HEK293 (cell line): ENCODE measurements at regions not wholly inside any gene's neighbourhood (a gene's known extent, or its start where the extent isn't known, plus 50 kb on each side); places are given as distances from the start of the nearest gene placed in this dataset.

Source experiments
- CTCF ChIA-PET: fragments of 350-600 bp; formaldehyde crosslinking; extraction: SDS; loops from one replicate; lab custom pipeline; 2021; ENCODE audit warnings: antibody characterized with exemption; lab: Yijun Ruan, JAX
- POLR2A ChIA-PET: fragments of 300-600 bp; formaldehyde crosslinking; extraction: SDS; loops from one replicate; lab custom pipeline; 2020; ENCODE audit warnings: antibody characterized with exemption, inconsistent platforms; lab: Yijun Ruan, JAX
- H3K27ac ChIP-seq: fragments of 200-500 bp; sonication (Bioruptor generic); 2 replicates; pipeline ENCODE4 v1.5.1; 2014; ENCODE audit warnings: low read depth, low read length, control low read depth, inconsistent platforms; ENCODE audit errors: extremely low read depth
- H3K36me3 ChIP-seq, 2 experiments: fragments of 200-500 bp in 1 of 2; sonication (Bioruptor generic) in 1 of 2; 1 replicate in 1 of 2; 2 replicates in 1 of 2; pipeline ENCODE4 v1.5.1; 2014 to 2017; ENCODE audit warnings: inconsistent platforms in 2 of 2, low read length in 2 of 2; ENCODE audit not compliant: control insufficient read depth in 2 of 2, insufficient read depth in 1 of 2
- H3K4me1 ChIP-seq: fragments of 200-500 bp; sonication (Bioruptor generic); 2 replicates; pipeline ENCODE4 v1.5.1; 2014; ENCODE audit warnings: mild to moderate bottlenecking, low read length, inconsistent platforms; ENCODE audit not compliant: control insufficient read depth, insufficient read depth
- H3K4me3 ChIP-seq: 2 replicates; pipeline ENCODE4 v1.5.1; 2011; ENCODE audit warnings: low read depth, mild to moderate bottlenecking, control low read depth, low read length, moderate library complexity
- H3K9me3 ChIP-seq: fragments of 200-500 bp; sonication (Bioruptor generic); 2 replicates; pipeline ENCODE4 v1.5.1; 2014; ENCODE audit warnings: low read depth, low read length, inconsistent platforms; ENCODE audit not compliant: control insufficient read depth, insufficient read depth
- CTCF ChIP-seq: fragments of 450-650 bp; formaldehyde crosslinking; IDR thresholded peaks from 2 replicates; pipeline ENCODE4 v1.5.1; 2016; ENCODE audit warnings: missing biosample characterization, missing genetic modification characterization
- FEZF1 ChIP-seq: fragments of 450-650 bp; formaldehyde crosslinking; IDR thresholded peaks from 2 replicates; pipeline ENCODE4 v1.5.1; 2016; ENCODE audit warnings: missing biosample characterization, missing genetic modification characterization
- ZBTB17 ChIP-seq: fragments of 450-650 bp; formaldehyde crosslinking; IDR thresholded peaks from 2 replicates; pipeline ENCODE4 v1.5.1; 2016; ENCODE audit warnings: missing biosample characterization, missing genetic modification characterization
- ZFP41 ChIP-seq: fragments of 450-650 bp; formaldehyde crosslinking; IDR thresholded peaks from 2 replicates; pipeline ENCODE4 v1.5.1; 2016; ENCODE audit warnings: missing biosample characterization, missing genetic modification characterization, borderline replicate concordance
- ZNF174 ChIP-seq: fragments of 450-650 bp; formaldehyde crosslinking; IDR thresholded peaks from 2 replicates; pipeline ENCODE4 v1.5.0; 2017; ENCODE audit warnings: missing biosample characterization, mild to moderate bottlenecking, missing genetic modification characterization
- ZNF24 ChIP-seq: fragments of 450-650 bp; formaldehyde crosslinking; IDR thresholded peaks from 2 replicates; pipeline ENCODE4 v1.5.1; 2016; ENCODE audit warnings: missing biosample characterization, missing genetic modification characterization
- ZNF335 ChIP-seq: fragments of 450-650 bp; formaldehyde crosslinking; conservative IDR thresholded peaks from 2 replicates; pipeline ENCODE4 v1.5.1; 2016; ENCODE audit warnings: missing biosample characterization, missing genetic modification characterization
- ZNF398 ChIP-seq: fragments of 450-650 bp; formaldehyde crosslinking; IDR thresholded peaks from 2 replicates; pipeline ENCODE4 v1.5.1; 2017; ENCODE audit warnings: missing biosample characterization, missing genetic modification characterization
- ZNF513 ChIP-seq: fragments of 450-650 bp; IDR thresholded peaks from 2 replicates; pipeline ENCODE4 v1.5.1; 2018; ENCODE audit warnings: missing biosample characterization, missing genetic modification characterization
- ZNF529 ChIP-seq: fragments of 450-650 bp; formaldehyde crosslinking; IDR thresholded peaks from 2 replicates; pipeline ENCODE4 v1.5.1; 2017; ENCODE audit warnings: missing genetic modification characterization, missing biosample characterization; ENCODE audit not compliant: insufficient replicate concordance
- ZNF549 ChIP-seq: fragments of 450-650 bp; IDR thresholded peaks from 2 replicates; pipeline ENCODE4 v1.5.1; 2018; ENCODE audit warnings: missing biosample characterization, missing genetic modification characterization, mild to moderate bottlenecking, inconsistent platforms, moderate library complexity
- ZNF626 ChIP-seq: fragments of 450-650 bp; sonication (Bioruptor Pico); formaldehyde crosslinking; IDR thresholded peaks from 2 replicates; pipeline ENCODE4 v1.5.1; 2018; ENCODE audit warnings: missing biosample characterization, missing genetic modification characterization, inconsistent platforms
- ZNF654 ChIP-seq: fragments of 450-650 bp; formaldehyde crosslinking; IDR thresholded peaks from 2 replicates; pipeline ENCODE4 v1.5.1; 2016; ENCODE audit warnings: low read depth, missing biosample characterization, missing genetic modification characterization
- ZNF664 ChIP-seq: fragments of 450-650 bp; formaldehyde crosslinking; IDR thresholded peaks from 2 replicates; pipeline ENCODE4 v1.5.1; 2016; ENCODE audit warnings: missing biosample characterization, missing genetic modification characterization
- ZNF791 ChIP-seq: fragments of 450-650 bp; formaldehyde crosslinking; IDR thresholded peaks from 2 replicates; pipeline ENCODE4 v1.5.1; 2016; ENCODE audit warnings: missing biosample characterization, missing genetic modification characterization
- ZNF837 ChIP-seq: fragments of 450-650 bp; formaldehyde crosslinking; IDR thresholded peaks from 2 replicates; pipeline ENCODE4 v1.5.1; 2016; ENCODE audit warnings: missing biosample characterization, missing genetic modification characterization
- ZSCAN5A ChIP-seq: fragments of 450-650 bp; formaldehyde crosslinking; IDR thresholded peaks from 2 replicates; pipeline ENCODE4 v1.5.1; 2016; ENCODE audit warnings: missing biosample characterization, missing genetic modification characterization

- TF ChIP-seq ZNF549 (tag by site-specific recombination) (peak; percentile 100), ZNF398 (tag by site-specific recombination) (no peak), FEZF1 (no peak), ZNF626 (tag by site-specific recombination) (no peak)
These were observed 163.7 kb upstream of the GAS1 start (continued) for GRCh38 chr9:87111010-87111409.

- TF ChIP-seq ZNF664 (tag by site-specific recombination) (no peak), ZBTB17 (tag by site-specific recombination) (no peak), ZNF335 (tag by site-specific recombination) (no peak), ZSCAN5A (tag by site-specific recombination) (no peak), ZNF24 (tag by site-specific recombination) (no peak), ZNF837 (no peak), ZNF529 (tag by site-specific recombination) (no peak), ZNF513 (tag by site-specific recombination) (no peak), ZNF174 (tag by site-specific recombination) (no peak)
- ChIA-PET CTCF (interaction anchor here (1.0 kb wide), 1 partner anchor 475 kb away, joined by 4 read pairs; no protein-coding TSS in a partner anchor), POLR2A (no interaction called here)
- Histone ChIP-seq H3K4me1 (no peaks in the 10 kb centered on the region), H3K27ac (no peak overlapping the region), H3K4me3 (no peak overlapping the region), H3K9me3 (no peaks in the 10 kb centered on the region), H3K36me3 (no peaks in the 10 kb centered on the region)
These were observed 165.3 kb upstream of the GAS1 start for GRCh38 chr9:87112656-87113055.

GRCh38 chr9:87113874-87114273 lies 166.6 kb upstream of the GAS1 start:
- TF ChIP-seq ZFP41 (tag by site-specific recombination) (no peak), ZNF654 (0 out of 2 replicates have a peak, but pooled peaks have one; percentile 5), CTCF (tag by site-specific recombination) (0 out of 2 replicates have a peak, but pooled peaks have one; percentile 23), ZNF791 (tag by site-specific recombination) (no peak)
- CTCF ChIA-PET: no interaction called here
- H3K36me3 ChIP-seq: no peaks in the 10 kb centered on the region
- H3K9me3 ChIP-seq: no peaks in the 10 kb centered on the region
- H3K4me3 ChIP-seq: no peak overlapping the region
- H3K27ac ChIP-seq: no peak overlapping the region
- POLR2A ChIA-PET: no interaction called here
- no peaks in the 10 kb centered on the region for H3K4me1 ChIP-seq
